ENCODE measurements at regions not wholly inside any gene's neighbourhood (a gene's known extent, or its start where the extent isn't known, plus 50 kb on each side); places are given as distances from the start of the nearest gene placed in this dataset.

DNA sequence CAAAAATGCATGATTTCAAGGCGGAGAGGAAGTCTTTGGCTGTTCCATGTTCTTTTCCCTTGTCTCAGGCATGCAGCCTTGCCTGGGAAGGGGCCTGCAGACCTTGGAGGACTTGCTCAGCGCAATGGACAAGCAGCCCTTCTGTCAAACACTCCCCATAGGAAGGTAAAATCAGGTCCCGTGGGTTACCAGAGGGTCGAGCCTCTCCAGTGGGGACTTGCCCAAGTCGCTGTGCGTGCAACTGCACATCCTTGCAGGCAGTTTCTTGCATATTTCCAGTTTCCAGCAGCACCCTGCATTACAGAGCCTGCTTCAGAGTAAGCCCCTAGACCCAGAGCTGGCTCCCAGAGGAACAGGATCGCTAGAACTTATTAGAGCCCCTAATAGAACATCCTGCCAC lies 75.5 kb upstream of the KLF13 start:
- Histone ChIP-seq H3K27ac (ENCODE audit: control insufficient read depth, insufficient read depth) (no peak overlapping the region), H3K4me2 (ENCODE audit: control insufficient read depth, insufficient read depth) (no peak overlapping the region), H3K4me1 (ENCODE audit: control insufficient read depth, insufficient read depth, low read length) (peaks cover 22% of the 10 kb centered on the region), H2AFZ (ENCODE audit: control insufficient read depth, low read depth, low read length) (no peak overlapping the region), H3K27me3 (replicated peaks in 1 of 2; ENCODE audit: control insufficient read depth in 2 of 2, insufficient read depth in 2 of 2, low read length in 1 of 2) (no peaks in the 10 kb centered on the region), H3K36me3 (ENCODE audit: control insufficient read depth in 2 of 2, insufficient read depth in 2 of 2, low read length in 1 of 2) (no peaks in the 10 kb centered on the region), H3K9me3 (replicated peaks; ENCODE audit: control insufficient read depth, insufficient read depth, low read length) (no peaks in the 10 kb centered on the region), H3K9ac (ENCODE audit: control insufficient read depth, insufficient read depth, low read length) (no peak overlapping the region), H4K20me1 (ENCODE audit: control insufficient read depth, insufficient read depth) (no peaks in the 10 kb centered on the region), H3K79me2 (ENCODE audit: control insufficient read depth, insufficient read depth, low read length) (no peaks in the 10 kb centered on the region), H3K4me3 (no peak overlapping the region)
- ATAC-seq (no peak), DNase-seq (ENCODE audit: low read depth, low spot score) (no peak), FAIRE-seq (no peak)
- 76% methylated on average over 7 of the region's 7 CpGs for WGBS (ENCODE audit: insufficient coverage, insufficient replicate concordance, low lambda C conversion rate, missing lambda C conversion rate)
- ChIA-PET CTCF (interaction anchor here (0.8 to 3.8 kb wide), 2 partner anchors 12 to 25 kb away, joined by 3 to 22 read pairs; no protein-coding TSS in a partner anchor), RAD21 (ENCODE audit: unreplicated experiment) (no interaction called here), POLR2A (interaction anchor here (6.9 kb wide), 1 partner anchor 13 kb away, joined by 58 read pairs; no protein-coding TSS in a partner anchor), SMC1A (ENCODE audit: uncharacterized antibody, unreplicated experiment) (interaction anchor here (1.8 to 6.7 kb wide), 4 partner anchors 9 to 23 kb away, joined by 9 to 134 read pairs (median 86); no protein-coding TSS in a partner anchor)
- in situ Hi-C loops (cut with MboI) = no loop called here
- no TSS peak for BruUV-seq (replicated peaks)
- intact Hi-C loops (cut with micrococcal nuclease; ENCODE audit: unreplicated experiment) = no loop called here
- no peak for TF ChIP-seq PAX5 (IDR thresholded peaks at IDR 0.05; ENCODE audit: borderline replicate concordance, low read depth, low read length)
- TF ChIP-seq, protein P1, sequence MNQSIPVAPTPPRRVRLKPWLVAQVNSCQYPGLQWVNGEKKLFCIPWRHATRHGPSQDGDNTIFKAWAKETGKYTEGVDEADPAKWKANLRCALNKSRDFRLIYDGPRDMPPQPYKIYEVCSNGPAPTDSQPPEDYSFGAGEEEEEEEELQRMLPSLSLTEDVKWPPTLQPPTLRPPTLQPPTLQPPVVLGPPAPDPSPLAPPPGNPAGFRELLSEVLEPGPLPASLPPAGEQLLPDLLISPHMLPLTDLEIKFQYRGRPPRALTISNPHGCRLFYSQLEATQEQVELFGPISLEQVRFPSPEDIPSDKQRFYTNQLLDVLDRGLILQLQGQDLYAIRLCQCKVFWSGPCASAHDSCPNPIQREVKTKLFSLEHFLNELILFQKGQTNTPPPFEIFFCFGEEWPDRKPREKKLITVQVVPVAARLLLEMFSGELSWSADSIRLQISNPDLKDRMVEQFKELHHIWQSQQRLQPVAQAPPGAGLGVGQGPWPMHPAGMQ (IDR thresholded peaks at IDR 0.05; ENCODE audit: borderline replicate concordance) = no peak
- no peak for TF ChIP-seq IKZF1 (conservative IDR thresholded peaks at IDR 0.05)
- no peak for TF ChIP-seq LARP7 (IDR thresholded peaks at IDR 0.05)
- TF ChIP-seq, protein P2, sequence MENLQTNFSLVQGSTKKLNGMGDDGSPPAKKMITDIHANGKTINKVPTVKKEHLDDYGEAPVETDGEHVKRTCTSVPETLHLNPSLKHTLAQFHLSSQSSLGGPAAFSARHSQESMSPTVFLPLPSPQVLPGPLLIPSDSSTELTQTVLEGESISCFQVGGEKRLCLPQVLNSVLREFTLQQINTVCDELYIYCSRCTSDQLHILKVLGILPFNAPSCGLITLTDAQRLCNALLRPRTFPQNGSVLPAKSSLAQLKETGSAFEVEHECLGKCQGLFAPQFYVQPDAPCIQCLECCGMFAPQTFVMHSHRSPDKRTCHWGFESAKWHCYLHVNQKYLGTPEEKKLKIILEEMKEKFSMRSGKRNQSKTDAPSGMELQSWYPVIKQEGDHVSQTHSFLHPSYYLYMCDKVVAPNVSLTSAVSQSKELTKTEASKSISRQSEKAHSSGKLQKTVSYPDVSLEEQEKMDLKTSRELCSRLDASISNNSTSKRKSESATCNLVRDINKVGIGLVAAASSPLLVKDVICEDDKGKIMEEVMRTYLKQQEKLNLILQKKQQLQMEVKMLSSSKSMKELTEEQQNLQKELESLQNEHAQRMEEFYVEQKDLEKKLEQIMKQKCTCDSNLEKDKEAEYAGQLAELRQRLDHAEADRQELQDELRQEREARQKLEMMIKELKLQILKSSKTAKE (IDR thresholded peaks at IDR 0.05; ENCODE audit: low read depth, poor library complexity, severe bottlenecking) = no peak
- no peak for TF ChIP-seq RFX5 (IDR thresholded peaks at IDR 0.05; ENCODE audit: low read depth, low read length)
- TF ChIP-seq FOS (IDR thresholded peaks at IDR 0.05; ENCODE audit: borderline replicate concordance, extremely low read depth, insufficient read length) = no peak
- TF ChIP-seq, protein P3, sequence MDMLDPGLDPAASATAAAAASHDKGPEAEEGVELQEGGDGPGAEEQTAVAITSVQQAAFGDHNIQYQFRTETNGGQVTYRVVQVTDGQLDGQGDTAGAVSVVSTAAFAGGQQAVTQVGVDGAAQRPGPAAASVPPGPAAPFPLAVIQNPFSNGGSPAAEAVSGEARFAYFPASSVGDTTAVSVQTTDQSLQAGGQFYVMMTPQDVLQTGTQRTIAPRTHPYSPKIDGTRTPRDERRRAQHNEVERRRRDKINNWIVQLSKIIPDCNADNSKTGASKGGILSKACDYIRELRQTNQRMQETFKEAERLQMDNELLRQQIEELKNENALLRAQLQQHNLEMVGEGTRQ (IDR thresholded peaks at IDR 0.05; ENCODE audit: borderline replicate concordance, low read depth, low read length) = no peak
- TF ChIP-seq HDGF (IDR thresholded peaks at IDR 0.05) = no peak
- no peak for TF ChIP-seq CREM (IDR thresholded peaks at IDR 0.05; ENCODE audit: low read depth)
- TF ChIP-seq, protein P4, sequence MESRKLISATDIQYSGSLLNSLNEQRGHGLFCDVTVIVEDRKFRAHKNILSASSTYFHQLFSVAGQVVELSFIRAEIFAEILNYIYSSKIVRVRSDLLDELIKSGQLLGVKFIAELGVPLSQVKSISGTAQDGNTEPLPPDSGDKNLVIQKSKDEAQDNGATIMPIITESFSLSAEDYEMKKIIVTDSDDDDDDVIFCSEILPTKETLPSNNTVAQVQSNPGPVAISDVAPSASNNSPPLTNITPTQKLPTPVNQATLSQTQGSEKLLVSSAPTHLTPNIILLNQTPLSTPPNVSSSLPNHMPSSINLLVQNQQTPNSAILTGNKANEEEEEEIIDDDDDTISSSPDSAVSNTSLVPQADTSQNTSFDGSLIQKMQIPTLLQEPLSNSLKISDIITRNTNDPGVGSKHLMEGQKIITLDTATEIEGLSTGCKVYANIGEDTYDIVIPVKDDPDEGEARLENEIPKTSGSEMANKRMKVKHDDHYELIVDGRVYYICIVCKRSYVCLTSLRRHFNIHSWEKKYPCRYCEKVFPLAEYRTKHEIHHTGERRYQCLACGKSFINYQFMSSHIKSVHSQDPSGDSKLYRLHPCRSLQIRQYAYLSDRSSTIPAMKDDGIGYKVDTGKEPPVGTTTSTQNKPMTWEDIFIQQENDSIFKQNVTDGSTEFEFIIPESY (IDR thresholded peaks at IDR 0.05) = no peak
- TF ChIP-seq KLF5 (IDR thresholded peaks at IDR 0.05; ENCODE audit: partially characterized antibody) = no peak
- no peak for TF ChIP-seq GABPA (IDR thresholded peaks at IDR 0.05; ENCODE audit: low read depth)
- no peak for TF ChIP-seq JUNB (IDR thresholded peaks at IDR 0.05)
- no peak for TF ChIP-seq HDAC6 (IDR thresholded peaks at IDR 0.05; ENCODE audit: unreplicated experiment)
- no peak for TF ChIP-seq BRCA1 (IDR thresholded peaks at IDR 0.05; ENCODE audit: low read depth, low read length)
- no peak for TF ChIP-seq RUNX3 (IDR thresholded peaks at IDR 0.05; ENCODE audit: low read length)
- TF ChIP-seq CHD1 (IDR thresholded peaks at IDR 0.05; ENCODE audit: low read depth, low read length) = no peak
- TF ChIP-seq NR2C2 (IDR thresholded peaks at IDR 0.05; ENCODE audit: borderline replicate concordance, control insufficient read depth, insufficient read length, low read depth) = no peak
